ENCODE measurements at regions not wholly inside any gene's neighbourhood (a gene's known extent, or its start where the extent isn't known, plus 50 kb on each side); places are given as distances from the start of the nearest gene placed in this dataset.
"Not testable (repeated sequence)": the region's sequence is repeated elsewhere in the genome, so short reads cannot be mapped to it uniquely, and the experiment has no call there.

DNA sequence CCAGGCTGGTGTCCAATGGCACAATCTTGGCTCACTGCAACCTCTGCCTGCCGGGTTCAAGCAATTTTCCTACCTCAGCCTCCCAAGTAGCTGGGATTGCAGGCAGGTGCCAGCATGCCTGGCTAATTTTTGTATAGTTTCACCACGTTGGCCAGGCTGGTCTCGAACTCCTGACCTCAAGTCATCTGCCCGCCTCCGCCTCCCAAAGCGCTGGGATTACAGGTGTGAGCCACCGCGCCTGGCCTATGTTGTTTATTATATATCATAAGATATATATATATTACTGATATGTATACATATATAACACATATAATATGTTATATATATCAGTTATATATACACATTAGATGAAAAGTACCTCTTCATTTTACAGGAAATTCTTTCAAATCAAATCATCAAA lies 914.7 kb downstream of the FOXD4L5 start:
- not testable (repeated sequence) for DNase-seq (ENCODE audit: low read depth in 1 of 2, low spot score in 1 of 2)

GRCh38 chr9:64369644-64370043 lies 915.4 kb downstream of the FOXD4L5 start:
- DNase-seq (ENCODE audit: low read depth in 1 of 2, low spot score in 1 of 2): not testable (repeated sequence)

DNA sequence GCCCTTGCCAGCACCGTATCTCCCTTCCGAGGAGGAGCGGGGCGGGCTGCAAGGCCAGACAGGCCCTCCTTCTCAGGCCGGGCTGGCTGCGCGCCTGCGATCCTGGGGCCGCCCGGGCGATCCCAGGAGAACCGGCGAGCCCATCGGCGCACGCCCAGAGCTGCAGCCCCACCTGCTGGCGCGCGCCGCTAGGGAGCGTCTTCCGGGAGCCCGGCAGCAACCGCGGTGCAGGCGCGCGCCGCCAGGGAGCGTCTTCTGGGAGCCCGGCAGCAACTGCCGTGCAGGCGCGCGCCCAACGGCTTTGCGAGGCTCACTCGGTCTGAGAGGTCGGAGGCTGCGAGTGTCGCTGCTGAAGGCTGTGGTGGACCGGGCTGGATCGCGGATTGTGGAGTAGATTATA lies 915.9 kb downstream of the FOXD4L5 start:
- peak; percentile 53 to 66 for DNase-seq (ENCODE audit: low read depth in 1 of 2, low spot score in 1 of 2)

GRCh38 chr9:64368644-64368942 lies 916.4 kb downstream of the FOXD4L5 start:
- not testable (repeated sequence) for DNase-seq (ENCODE audit: low read depth in 1 of 2, low spot score in 1 of 2)

- DNase-seq (ENCODE audit: low read depth in 1 of 2, low spot score in 1 of 2): not testable (repeated sequence)
Measured at GRCh38 chr9:64367826-64368643, 917.0 kb downstream of the FOXD4L5 start.
